ENCODE measurements at regions not wholly inside any gene's neighbourhood (a gene's known extent, or its start where the extent isn't known, plus 50 kb on each side); places are given as distances from the start of the nearest gene placed in this dataset.
A peak's percentile ranks its signal among the peaks of the same experiment; 100 is the strongest.

DNA sequence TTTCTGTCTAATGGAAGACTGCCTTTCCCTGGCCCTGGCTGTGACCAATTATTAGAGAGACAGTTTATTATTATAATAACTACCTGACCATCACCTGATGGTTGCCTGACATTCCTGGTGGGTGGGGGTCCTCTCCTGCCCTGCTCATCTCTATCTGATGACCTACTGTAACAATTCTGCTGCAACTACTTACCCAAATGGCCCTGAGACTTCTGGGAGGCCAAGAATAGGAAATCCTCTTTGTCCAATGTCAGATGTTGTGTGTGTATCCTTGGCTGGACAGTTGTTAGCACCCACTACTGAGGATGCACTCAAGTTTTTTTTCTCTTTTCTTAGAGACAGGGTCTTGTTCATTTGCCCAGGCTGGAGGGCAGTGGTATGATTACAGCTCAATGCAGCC, 110.3 kb downstream of the DDX1 start:
- Histone ChIP-seq H3K36me3 (no peaks in the 10 kb centered on the region), H3K27me3 (no peaks in the 10 kb centered on the region), H3K9me3 (no peaks in the 10 kb centered on the region), H3K4me3 (no peak overlapping the region), H3K4me1 (no peaks in the 10 kb centered on the region), H3K27ac (no peak overlapping the region)
- no peak for DNase-seq
- TF ChIP-seq CTCF (IDR thresholded peaks at IDR 0.05) (no peak), POLR2A (IDR thresholded peaks at IDR 0.05) (no peak)
- intact Hi-C loops (cut with DNase I; ENCODE audit: low total_unique reads) = no loop called here

GRCh38 chr2:15702452-15702851, 110.8 kb downstream of the DDX1 start:
- intact Hi-C loops (cut with DNase I; ENCODE audit: low total_unique reads) = no loop called here
- no peaks in the 10 kb centered on the region for H3K4me1 ChIP-seq
- TF ChIP-seq CTCF (IDR thresholded peaks at IDR 0.05) (no peak), POLR2A (IDR thresholded peaks at IDR 0.05) (no peak)

DNA sequence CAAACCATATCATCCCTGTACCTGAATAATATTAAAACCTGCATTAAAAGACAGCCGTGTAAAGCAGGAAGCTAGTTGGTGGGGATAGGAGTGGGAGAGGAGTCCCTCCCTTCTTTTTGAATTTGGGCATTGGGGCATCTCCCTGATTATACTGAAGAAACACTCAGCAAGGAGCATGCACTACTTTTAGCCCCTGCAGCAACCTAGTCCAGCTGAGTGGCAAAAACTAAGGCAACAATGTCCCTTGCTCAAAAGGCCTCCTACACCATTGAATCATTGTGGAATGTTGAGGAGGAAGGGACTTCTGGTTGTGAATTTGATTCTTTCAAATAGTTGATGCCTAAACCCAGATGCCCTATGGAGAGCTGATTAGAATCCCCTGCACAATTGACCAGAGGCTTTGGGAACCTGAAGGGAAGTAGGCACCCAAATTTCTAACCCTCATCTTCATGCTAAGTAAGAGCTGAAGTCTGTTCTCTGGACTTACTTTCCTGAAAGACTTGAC, 111.7 kb downstream of the DDX1 start:
- no peaks in the 10 kb centered on the region for H3K36me3 ChIP-seq
- H3K27me3 ChIP-seq = no peaks in the 10 kb centered on the region
- H3K4me3 ChIP-seq = no peak overlapping the region
- no peak for TF ChIP-seq POLR2A (IDR thresholded peaks at IDR 0.05)
- TF ChIP-seq CTCF (IDR thresholded peaks at IDR 0.05) = no peak
- no peaks in the 10 kb centered on the region for H3K4me1 ChIP-seq
- intact Hi-C loops (cut with DNase I; ENCODE audit: low total_unique reads) = no loop called here
- H3K9me3 ChIP-seq = no peaks in the 10 kb centered on the region
- DNase-seq = no peak
- H3K27ac ChIP-seq = peak overlapping the region in 1 of 2 donors; percentile 71

More at GRCh38 chr2:15702452-15702851, 110.8 kb downstream of the DDX1 start:
- Histone ChIP-seq H3K36me3 (no peaks in the 10 kb centered on the region), H3K4me3 (no peak overlapping the region), H3K27me3 (no peaks in the 10 kb centered on the region), H3K9me3 (no peaks in the 10 kb centered on the region), H3K27ac (no peak overlapping the region)
- no peak for DNase-seq

- no peak for DNase-seq
- Histone ChIP-seq H3K36me3 (no peaks in the 10 kb centered on the region), H3K9me3 (no peaks in the 10 kb centered on the region), H3K27ac (peak overlapping the region; percentile 58 to 71), H3K4me3 (no peak overlapping the region), H3K27me3 (no peaks in the 10 kb centered on the region), H3K4me1 (no peaks in the 10 kb centered on the region)
- TF ChIP-seq CTCF (IDR thresholded peaks at IDR 0.05) (no peak), POLR2A (IDR thresholded peaks at IDR 0.05) (no peak)
- intact Hi-C loops (cut with DNase I; ENCODE audit: low total_unique reads) = no loop called here
These were observed 112.6 kb downstream of the DDX1 start for GRCh38 chr2:15704086-15704787.

GRCh38 chr2:15704788-15705115, 113.1 kb downstream of the DDX1 start:
- H3K4me3 ChIP-seq = no peak overlapping the region
- no peaks in the 10 kb centered on the region for H3K9me3 ChIP-seq
- no peaks in the 10 kb centered on the region for H3K36me3 ChIP-seq
- no peaks in the 10 kb centered on the region for H3K4me1 ChIP-seq
- intact Hi-C loops (cut with DNase I; ENCODE audit: low total_unique reads) = no loop called here
- DNase-seq = no peak
- peak overlapping the region in 1 of 2 donors; percentile 71 for H3K27ac ChIP-seq
- H3K27me3 ChIP-seq = no peaks in the 10 kb centered on the region
- no peak for TF ChIP-seq POLR2A (IDR thresholded peaks at IDR 0.05)
- TF ChIP-seq CTCF (IDR thresholded peaks at IDR 0.05) = no peak

Measured in uterus (tissue), 3 donors.